ENCODE measurements at regions not wholly inside any gene's neighbourhood (a gene's known extent, or its start where the extent isn't known, plus 50 kb on each side); places are given as distances from the start of the nearest gene placed in this dataset.

GRCh38 chr2:8193686-8194615 is 487.9 kb upstream of the ID2 start:
- DNase-seq (ENCODE audit: extremely low read depth in 1 of 2, low read depth in 1 of 2) = no peak

DNA sequence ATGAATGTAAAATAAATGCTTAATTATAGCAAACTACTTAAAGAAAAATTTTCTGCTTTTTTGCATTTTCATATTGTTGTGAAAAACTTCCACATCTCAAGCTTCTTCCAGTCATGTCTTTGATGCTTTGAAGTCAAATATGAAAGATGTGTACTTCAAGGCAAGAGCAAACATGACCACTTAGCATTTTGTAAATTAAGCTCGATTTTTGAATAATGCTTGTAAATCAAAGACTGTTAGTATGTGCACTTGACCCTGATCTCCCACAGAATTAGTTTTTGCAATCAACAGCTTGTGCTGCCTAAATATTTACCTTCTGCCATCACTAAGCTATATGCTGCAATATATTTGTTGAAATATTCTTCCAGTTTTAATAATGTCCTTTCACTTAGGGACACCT is 486.1 kb upstream of the ID2 start:
- DNase-seq (ENCODE audit: extremely low read depth in 1 of 2, low read depth in 1 of 2) = no peak

GRCh38 chr2:8196316-8196715 is 485.5 kb upstream of the ID2 start:
- DNase-seq (ENCODE audit: extremely low read depth in 1 of 2, low read depth in 1 of 2) = no peak

DNA sequence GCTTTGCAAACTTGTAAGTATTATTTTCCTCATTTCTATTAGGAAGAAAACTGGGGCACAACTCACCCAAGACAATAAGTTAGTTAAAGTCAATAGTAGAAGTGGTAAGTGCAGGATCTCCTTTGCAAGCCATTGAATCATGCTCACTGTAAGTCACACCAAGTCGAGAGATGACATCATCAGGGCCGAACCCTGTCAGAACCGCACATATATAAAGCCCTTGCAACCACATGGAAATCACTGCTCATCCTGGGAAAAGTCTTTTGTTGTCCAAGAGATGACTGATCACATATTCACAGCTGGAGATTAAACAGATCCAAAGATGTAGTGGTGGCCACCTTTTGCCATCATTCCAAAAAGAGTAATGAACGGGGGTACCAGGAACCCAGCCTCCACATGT is 484.8 kb upstream of the ID2 start:
- no peak for DNase-seq (ENCODE audit: extremely low read depth in 1 of 2, low read depth in 1 of 2)

DNA sequence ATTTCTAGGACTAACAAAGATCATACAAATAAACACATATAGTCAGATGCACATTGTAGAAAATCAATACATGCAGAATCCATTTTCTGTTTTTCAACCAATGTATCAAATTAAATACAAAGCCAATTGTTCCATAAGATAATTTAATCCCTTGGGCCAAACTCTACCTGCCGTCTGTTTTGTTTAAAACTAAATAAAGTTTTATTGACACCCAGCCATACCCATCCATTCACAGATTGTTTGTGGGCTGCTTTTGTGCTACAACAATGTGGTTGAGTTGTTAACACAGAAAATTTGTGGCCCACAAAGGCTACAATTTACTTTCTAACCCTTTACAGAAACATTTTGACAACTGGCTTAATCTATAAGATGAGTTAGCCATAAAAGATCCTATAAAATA is 484.0 kb upstream of the ID2 start:
- DNase-seq (ENCODE audit: extremely low read depth in 1 of 2, low read depth in 1 of 2) = no peak

DNA sequence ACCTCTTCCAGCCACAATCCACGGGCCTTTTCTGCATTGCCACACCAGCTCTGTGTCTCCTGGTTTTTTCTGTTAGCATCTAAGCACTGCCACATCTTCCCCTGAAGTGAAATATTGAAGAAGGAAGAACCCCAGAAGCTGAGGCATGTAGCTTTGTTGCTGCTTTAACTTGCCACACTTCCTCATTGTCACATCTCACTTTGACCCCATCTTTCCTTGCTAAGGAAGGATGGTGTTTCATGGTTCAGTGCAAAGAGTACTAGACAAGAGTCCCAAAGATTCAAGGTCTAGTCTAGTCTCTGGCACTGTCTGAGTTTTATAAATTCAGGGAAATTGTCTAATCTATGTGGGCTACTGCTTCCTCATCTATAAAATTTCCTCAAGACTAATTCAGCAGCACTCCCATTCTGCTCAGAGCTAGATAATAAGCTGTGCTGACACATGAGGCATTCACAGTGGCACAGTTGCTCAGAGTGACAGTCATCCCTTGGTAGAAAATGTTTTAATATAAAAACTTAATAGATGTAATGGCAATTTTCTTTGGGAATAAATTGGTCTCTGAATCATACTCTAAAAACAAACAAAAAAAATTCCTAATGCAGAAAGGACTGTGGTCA is 483.0 kb upstream of the ID2 start:
- no peak for DNase-seq (ENCODE audit: extremely low read depth in 1 of 2, low read depth in 1 of 2)

DNA sequence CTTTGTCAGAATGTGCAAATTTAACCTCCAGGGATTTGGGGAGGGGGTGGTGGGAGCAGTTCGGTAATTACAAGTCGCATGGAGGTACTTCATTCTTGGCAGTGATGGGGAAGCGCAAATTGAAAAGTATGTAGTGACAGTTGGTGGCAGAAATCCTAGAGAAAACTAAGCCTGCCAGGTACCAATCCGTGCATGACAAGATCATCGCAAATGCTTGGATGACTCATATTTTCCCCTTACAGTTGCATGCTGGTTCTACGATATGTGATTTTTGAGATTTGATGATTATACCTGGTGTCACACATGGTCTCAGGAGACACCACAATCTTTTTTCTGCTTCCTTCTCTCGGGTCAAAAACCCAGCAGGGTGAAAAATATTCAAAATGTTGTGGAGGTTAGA is 479.7 kb upstream of the ID2 start:
- DNase-seq (ENCODE audit: extremely low read depth in 1 of 2, low read depth in 1 of 2) = no peak

GRCh38 chr2:8203364-8203763 is 478.5 kb upstream of the ID2 start:
- no peak for DNase-seq (ENCODE audit: extremely low read depth in 1 of 2, low read depth in 1 of 2)

DNA sequence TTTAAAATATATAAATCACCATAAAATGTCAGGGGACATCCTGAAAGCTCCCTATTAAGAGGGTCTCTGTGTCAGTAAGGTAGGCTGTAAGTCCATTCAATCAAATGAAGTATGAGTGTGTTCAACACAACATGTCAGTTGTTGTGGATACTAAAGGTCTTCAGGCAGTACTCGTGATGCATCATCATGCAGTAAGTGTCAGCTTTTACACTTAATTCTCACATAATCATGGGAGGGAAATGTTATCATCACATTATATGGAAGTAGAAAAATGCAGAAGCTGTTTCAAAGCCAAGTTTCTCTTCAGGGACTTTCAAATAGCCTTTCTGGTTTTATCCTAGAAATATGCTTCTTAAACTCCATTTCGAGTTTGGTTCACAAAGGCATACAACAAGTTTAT is 477.1 kb upstream of the ID2 start:
- no peak for DNase-seq (ENCODE audit: extremely low read depth in 1 of 2, low read depth in 1 of 2)

DNA sequence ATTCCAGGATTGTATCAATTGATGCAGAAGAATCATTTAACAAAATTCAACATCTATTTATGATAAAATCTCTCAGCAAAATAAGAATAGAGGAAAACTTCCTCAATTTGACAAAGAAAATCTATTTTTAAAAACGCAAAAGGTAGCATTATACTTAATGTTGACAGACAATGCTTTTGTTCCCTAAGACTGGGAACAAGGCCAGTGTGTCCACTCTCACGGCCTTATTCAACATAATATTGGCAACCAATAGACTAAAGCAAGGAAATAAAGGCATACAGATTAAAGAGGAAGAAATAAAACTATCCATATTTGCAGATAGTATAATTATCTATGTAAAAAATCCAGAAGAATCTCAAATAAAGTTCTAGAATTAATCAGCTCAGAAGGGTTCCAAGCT is 472.4 kb upstream of the ID2 start:
- no peak for DNase-seq (ENCODE audit: extremely low read depth in 1 of 2, low read depth in 1 of 2)

DNA sequence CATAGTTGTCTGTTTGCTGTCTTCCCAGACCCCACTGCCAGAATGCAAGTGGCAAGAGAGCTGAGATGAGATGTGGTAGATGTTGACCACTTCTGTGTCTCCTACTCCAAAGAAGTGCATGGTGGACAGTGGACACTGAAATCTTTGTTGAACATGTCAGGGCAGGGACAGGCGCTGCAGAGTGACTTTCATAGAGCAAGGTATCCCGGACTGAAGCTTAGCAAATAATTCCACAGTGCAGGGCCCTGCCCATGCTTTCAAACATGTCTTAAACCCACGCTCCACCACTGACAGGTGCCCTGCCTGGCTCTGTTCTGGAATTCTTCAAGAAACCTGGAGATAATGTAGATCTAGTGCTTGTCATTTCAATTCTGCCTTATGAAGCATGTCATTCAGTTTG is 470.5 kb upstream of the ID2 start:
- no peak for DNase-seq (ENCODE audit: extremely low read depth in 1 of 2, low read depth in 1 of 2)

GRCh38 chr2:8212239-8212638 is 469.6 kb upstream of the ID2 start:
- no peak for DNase-seq (ENCODE audit: extremely low read depth in 1 of 2, low read depth in 1 of 2)

GRCh38 chr2:8214036-8214615 is 467.7 kb upstream of the ID2 start:
- DNase-seq (ENCODE audit: extremely low read depth in 1 of 2, low read depth in 1 of 2) = no peak

DNA sequence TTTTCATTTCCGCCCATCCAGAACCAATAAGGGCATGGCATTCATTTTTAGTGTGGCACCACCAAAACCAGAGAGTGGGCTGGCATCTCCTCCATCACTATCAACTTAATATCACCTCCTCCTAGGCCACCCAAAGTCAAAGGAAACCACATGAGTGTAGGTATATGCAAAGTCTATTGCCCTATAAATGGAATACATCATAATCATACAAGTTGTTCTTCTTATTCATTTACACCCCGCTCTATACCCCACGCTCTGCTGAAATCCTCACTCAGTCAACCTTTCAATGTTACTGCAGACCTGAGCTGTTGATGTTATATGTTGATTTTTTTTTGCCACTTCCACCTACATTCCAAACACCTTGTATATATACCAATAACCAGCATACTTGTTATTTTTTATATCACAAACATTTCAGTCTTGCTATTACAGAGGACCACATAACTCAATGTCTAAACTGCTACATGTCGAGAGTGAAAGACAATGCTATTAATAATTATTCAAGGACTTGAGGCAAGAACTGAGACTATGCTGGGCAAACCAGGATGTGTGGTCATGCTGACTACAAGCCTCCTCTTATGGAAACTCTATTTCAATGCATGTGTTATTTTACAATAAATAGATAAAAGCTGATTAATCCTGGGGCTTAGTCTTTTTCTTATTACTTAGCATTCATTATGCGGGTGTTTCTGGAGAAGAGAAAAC is 466.5 kb upstream of the ID2 start:
- DNase-seq (ENCODE audit: extremely low read depth in 1 of 2, low read depth in 1 of 2) = no peak

GRCh38 chr2:8215982-8216381 is 465.9 kb upstream of the ID2 start:
- no peak for DNase-seq (ENCODE audit: extremely low read depth in 1 of 2, low read depth in 1 of 2)

- DNase-seq (ENCODE audit: extremely low read depth in 1 of 2, low read depth in 1 of 2) = no peak
Observed at GRCh38 chr2:8216397-8216796, 465.5 kb upstream of the ID2 start.

GRCh38 chr2:8217468-8218030 is 464.3 kb upstream of the ID2 start:
- no peak for DNase-seq (ENCODE audit: extremely low read depth in 1 of 2, low read depth in 1 of 2)

DNA sequence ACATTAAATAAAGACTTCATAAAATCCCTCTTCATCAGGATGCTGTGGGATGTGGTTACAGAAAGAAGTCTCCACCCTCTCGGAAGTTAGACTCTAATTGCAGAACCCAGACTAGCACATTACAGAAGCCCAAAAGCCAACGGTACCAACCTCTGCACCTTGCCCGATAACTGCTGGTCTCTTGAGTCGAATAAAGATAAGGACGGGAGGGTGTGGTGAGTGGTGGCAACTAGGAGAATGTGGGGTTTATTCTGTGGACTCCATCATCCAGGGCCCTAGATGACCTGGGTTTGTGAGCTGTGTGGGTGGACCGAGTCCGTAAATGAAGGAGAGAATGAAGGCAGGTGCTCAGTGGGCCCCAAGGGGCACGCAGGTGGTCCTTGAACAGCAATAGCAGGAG is 462.8 kb upstream of the ID2 start:
- no peak for DNase-seq (ENCODE audit: extremely low read depth in 1 of 2, low read depth in 1 of 2)

DNA sequence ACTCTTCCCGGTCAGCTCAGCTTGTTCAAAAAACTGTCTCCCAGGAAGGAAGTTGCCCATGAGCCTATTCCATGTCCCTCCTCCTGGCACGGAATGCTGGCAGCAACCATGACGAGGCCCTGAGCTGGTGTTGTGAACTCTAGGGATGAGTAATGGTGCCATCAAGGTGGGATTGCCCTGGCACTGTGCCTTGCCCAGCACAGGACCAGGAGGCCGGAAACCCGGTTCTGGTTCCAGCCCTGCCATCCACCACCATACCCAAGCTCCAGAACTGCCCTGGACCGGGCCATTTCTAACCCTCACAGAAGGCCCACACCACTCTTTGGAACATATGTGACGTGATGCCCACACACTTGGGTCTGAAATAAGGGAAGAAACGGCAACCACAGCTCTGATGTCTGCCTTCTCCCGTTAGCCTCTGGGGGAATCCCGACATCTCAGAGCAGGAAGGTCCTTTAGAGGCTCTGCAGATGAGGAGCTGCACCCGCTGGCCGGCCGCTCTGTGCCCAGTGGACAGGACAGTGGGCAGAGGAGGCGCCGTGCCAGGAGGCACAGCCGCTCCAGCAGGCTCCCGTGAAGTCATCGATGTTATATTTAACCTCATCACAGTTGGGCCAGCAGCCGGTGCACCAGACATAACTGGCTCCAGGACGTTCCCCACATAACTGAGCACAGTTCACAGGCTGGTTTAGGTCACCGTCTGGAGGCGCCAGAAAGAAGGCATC is 462.1 kb upstream of the ID2 start:
- no peak for DNase-seq (ENCODE audit: extremely low read depth in 1 of 2, low read depth in 1 of 2)

- no peak for DNase-seq (ENCODE audit: extremely low read depth in 1 of 2, low read depth in 1 of 2)
Observed at GRCh38 chr2:8222979-8223694, 458.7 kb upstream of the ID2 start.
